Liver (tissue), 8 donors: ENCODE measurements at regions not wholly inside any gene's neighbourhood (a gene's known extent, or its start where the extent isn't known, plus 50 kb on each side); places are given as distances from the start of the nearest gene placed in this dataset.

Experiments
- DNase-seq: peaks from one replicate; pipeline ENCODE4 v3.0.0-alpha.2; 2017; ENCODE audit warnings: low spot score
- H3K27ac ChIP-seq, 2 donors: one replicate each; pipeline ENCODE4 v1.7.0; 2013; ENCODE audit warnings: inconsistent platforms in 2 of 2, low read length in 2 of 2, control low read depth in 1 of 2, low read depth in 1 of 2, mild to moderate bottlenecking in 1 of 2
- H3K27me3 ChIP-seq, 4 donors: one replicate each; pipeline versions ENCODE4 v1.6.1 to v1.7.0; 2013; ENCODE audit warnings: low read length in 3 of 4, inconsistent platforms in 1 of 4, mild to moderate bottlenecking in 1 of 4, moderate library complexity in 1 of 4; ENCODE audit not compliant: control insufficient read depth in 4 of 4, insufficient read depth in 4 of 4
- H3K36me3 ChIP-seq, 4 donors: one replicate each; pipeline versions ENCODE4 v1.6.1 to v1.7.0; 2013; ENCODE audit warnings: low read length in 3 of 4, mild to moderate bottlenecking in 3 of 4, low read depth in 1 of 4, moderate library complexity in 1 of 4; ENCODE audit not compliant: control insufficient read depth in 4 of 4, insufficient read depth in 3 of 4
- H3K4me1 ChIP-seq, 4 donors: one replicate each; pipeline versions ENCODE4 v1.6.1 to v1.7.0; 2013; ENCODE audit warnings: low read length in 3 of 4, mild to moderate bottlenecking in 3 of 4, moderate library complexity in 1 of 4; ENCODE audit not compliant: control insufficient read depth in 4 of 4, insufficient read depth in 4 of 4
- H3K4me3 ChIP-seq, 3 donors: one replicate each; pipeline versions ENCODE4 v1.6.1 to v1.7.0; 2013; ENCODE audit warnings: low read length in 3 of 3, control low read depth in 1 of 3, low read depth in 1 of 3, mild to moderate bottlenecking in 1 of 3
- H3K9ac ChIP-seq, 2 donors: one replicate each; pipeline ENCODE4 v1.7.0; 2013; ENCODE audit warnings: low read length in 2 of 2, mild to moderate bottlenecking in 2 of 2, moderate library complexity in 2 of 2, control low read depth in 1 of 2, low read depth in 1 of 2
- H3K9me3 ChIP-seq, 4 donors: one replicate each; pipeline versions ENCODE4 v1.6.1 to v1.7.0; 2013; ENCODE audit warnings: low read length in 3 of 4; ENCODE audit not compliant: control insufficient read depth in 4 of 4
- ATF3 ChIP-seq: IDR thresholded peaks from 2 replicates; pipeline ENCODE4 v1.6.1; 2016; ENCODE audit warnings: antibody characterized with exemption
- EGR1 ChIP-seq, 2 donors: IDR thresholded peaks; 2 replicates each; pipeline ENCODE4 v1.6.1; 2016 to 2018; ENCODE audit warnings: antibody characterized with exemption in 2 of 2, low read depth in 2 of 2
- FOXA1 ChIP-seq: IDR thresholded peaks from 2 replicates; pipeline ENCODE4 v1.6.1; 2016; ENCODE audit warnings: antibody characterized with exemption
- FOXA2 ChIP-seq: IDR thresholded peaks from 2 replicates; pipeline ENCODE4 v1.6.1; 2016; ENCODE audit warnings: antibody characterized with exemption
- GABPA ChIP-seq, 2 donors: IDR thresholded peaks in 1 of 2; conservative IDR thresholded peaks in 1 of 2; 2 replicates each; pipeline ENCODE4 v1.6.1; 2016; ENCODE audit warnings: antibody characterized with exemption in 2 of 2, mild to moderate bottlenecking in 1 of 2, moderate library complexity in 1 of 2
- HNF4A ChIP-seq, 2 donors: conservative IDR thresholded peaks; 2 replicates each; pipeline ENCODE4 v1.6.1; 2016; ENCODE audit warnings: antibody characterized with exemption in 2 of 2, mild to moderate bottlenecking in 2 of 2
- HNF4G ChIP-seq: IDR thresholded peaks from 2 replicates; pipeline ENCODE4 v1.6.1; 2016; ENCODE audit warnings: antibody characterized with exemption
- JUND ChIP-seq, 2 donors: IDR thresholded peaks; 2 replicates each; pipeline ENCODE4 v1.6.1; 2016; ENCODE audit warnings: antibody characterized with exemption in 2 of 2
- NR2F2 ChIP-seq: IDR thresholded peaks from 2 replicates; pipeline ENCODE4 v1.6.1; 2016; ENCODE audit warnings: antibody characterized with exemption
- RAD21 ChIP-seq, 2 donors: IDR thresholded peaks; 2 replicates each; pipeline ENCODE4 v1.6.1; 2016; ENCODE audit warnings: antibody characterized with exemption in 2 of 2, mild to moderate bottlenecking in 2 of 2
- REST ChIP-seq: IDR thresholded peaks from 2 replicates; pipeline ENCODE4 v1.6.1; 2016; ENCODE audit warnings: antibody characterized with exemption, mild to moderate bottlenecking
- RXRA ChIP-seq, 2 donors: IDR thresholded peaks; 2 replicates each; pipeline ENCODE4 v1.6.1; 2017 to 2018; ENCODE audit warnings: antibody characterized with exemption in 2 of 2, mild to moderate bottlenecking in 1 of 2
- SP1 ChIP-seq: IDR thresholded peaks from 2 replicates; pipeline ENCODE4 v1.6.1; 2018; ENCODE audit warnings: antibody characterized with exemption, mild to moderate bottlenecking
- TAF1 ChIP-seq: conservative IDR thresholded peaks from 2 replicates; pipeline ENCODE4 v1.6.1; 2016; ENCODE audit warnings: antibody characterized with exemption, mild to moderate bottlenecking
- YY1 ChIP-seq: IDR thresholded peaks from 2 replicates; pipeline ENCODE4 v1.6.1; 2016; ENCODE audit warnings: antibody characterized with exemption, mild to moderate bottlenecking
- ZBTB33 ChIP-seq: IDR thresholded peaks from 2 replicates; pipeline ENCODE4 v1.6.1; 2016; ENCODE audit warnings: antibody characterized with exemption
- WGBS: extraction: QIAGEN DNeasy Blood & Tissue Kit; methylation state at CpG from one replicate; pipeline ENCODE4 v1.1.7; 2013; 5-methylcytosine and 5-hydroxymethylcytosine counted together
- TF ChIP-seq, protein P1 (sequence below): IDR thresholded peaks from 2 replicates; pipeline ENCODE4 v1.6.1; 2016; ENCODE audit warnings: antibody characterized with exemption
- TF ChIP-seq, protein P2 (sequence below): fragments of 150-350 bp; IDR thresholded peaks from 2 replicates; pipeline ENCODE4 v1.5.1; 2017; ENCODE audit warnings: improper control_type of control experiment, low read depth, low read length; ENCODE audit not compliant: missing input control
- donor health status: healthy.
- donor health status: healthy.
- donor health status: healthy.
- donor health status: healthy.
- donor health status: healthy.

DNA sequence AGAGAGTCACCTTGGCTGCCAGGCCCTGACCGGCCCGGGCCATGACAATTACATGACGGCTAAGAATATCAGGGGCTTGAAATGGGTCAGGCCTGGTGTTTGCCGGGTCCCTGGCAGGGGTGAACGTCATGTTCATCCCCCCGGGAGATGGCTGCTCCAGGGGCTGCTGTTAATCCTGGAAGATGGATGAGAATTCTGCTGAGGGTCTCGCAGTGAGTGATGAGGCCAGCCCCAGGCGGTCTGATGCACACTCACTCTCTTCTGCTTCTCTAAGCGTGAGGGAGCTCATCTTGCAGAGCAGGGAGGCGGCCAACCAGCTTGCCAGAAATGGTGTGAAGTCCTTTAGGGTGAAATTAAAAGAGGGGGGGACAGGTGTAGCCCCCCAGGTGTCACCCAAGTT, 101.3 kb upstream of the ANO1 start:
- no peaks in the 10 kb centered on the region for H3K36me3 ChIP-seq
- no peak overlapping the region for H3K27ac ChIP-seq
- DNase-seq: no peak
- H3K9me3 ChIP-seq: no peaks in the 10 kb centered on the region
- H3K9ac ChIP-seq: no peak overlapping the region
- TF ChIP-seq EGR1 (IDR thresholded peaks at IDR 0.05; ENCODE audit: low read depth in 2 of 2) (no peak), RXRA (IDR thresholded peaks at IDR 0.05) (no peak), ATF3 (no peak), FOXA2 (no peak), SP1 (no peak), GABPA (IDR thresholded peaks at IDR 0.05 in 1 of 2, conservative IDR thresholded peaks at IDR 0.05 in 1 of 2) (no peak), REST (no peak), ZBTB33 (no peak), JUND (IDR thresholded peaks at IDR 0.05) (no peak), FOXA1 (no peak), TAF1 (no peak), NR2F2 (no peak)
- TF ChIP-seq, protein P1, sequence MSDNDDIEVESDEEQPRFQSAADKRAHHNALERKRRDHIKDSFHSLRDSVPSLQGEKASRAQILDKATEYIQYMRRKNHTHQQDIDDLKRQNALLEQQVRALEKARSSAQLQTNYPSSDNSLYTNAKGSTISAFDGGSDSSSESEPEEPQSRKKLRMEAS: no peak
- 94% methylated on average over 10 of the region's 10 CpGs for WGBS
- peaks cover 6 to 48% (median 27%) of the 10 kb centered on the region in 4 donors for H3K4me1 ChIP-seq
- no peaks in the 10 kb centered on the region for H3K27me3 ChIP-seq
- no peak overlapping the region for H3K4me3 ChIP-seq

GRCh38 chr11:69977951-69978350, 100.2 kb upstream of the ANO1 start:
- Histone ChIP-seq H3K36me3 (no peaks in the 10 kb centered on the region), H3K9ac (no peak overlapping the region), H3K4me3 (no peak overlapping the region), H3K9me3 (no peaks in the 10 kb centered on the region), H3K27ac (no peak overlapping the region), H3K4me1 (peaks cover 6 to 49% (median 36%) of the 10 kb centered on the region in 4 donors), H3K27me3 (no peaks in the 10 kb centered on the region)
- no peak for DNase-seq
- 91% methylated on average over 12 of the region's 12 CpGs for WGBS
- TF ChIP-seq FOXA1 (no peak), HNF4G (no peak), ATF3 (no peak), NR2F2 (no peak), REST (no peak), FOXA2 (no peak), RXRA (IDR thresholded peaks at IDR 0.05) (no peak), ZBTB33 (no peak), JUND (IDR thresholded peaks at IDR 0.05) (no peak), TAF1 (no peak), YY1 (no peak), HNF4A (conservative IDR thresholded peaks at IDR 0.05) (no peak), RAD21 (IDR thresholded peaks at IDR 0.05) (no peak)
- TF ChIP-seq, protein P1: no peak
- TF ChIP-seq, protein P2, sequence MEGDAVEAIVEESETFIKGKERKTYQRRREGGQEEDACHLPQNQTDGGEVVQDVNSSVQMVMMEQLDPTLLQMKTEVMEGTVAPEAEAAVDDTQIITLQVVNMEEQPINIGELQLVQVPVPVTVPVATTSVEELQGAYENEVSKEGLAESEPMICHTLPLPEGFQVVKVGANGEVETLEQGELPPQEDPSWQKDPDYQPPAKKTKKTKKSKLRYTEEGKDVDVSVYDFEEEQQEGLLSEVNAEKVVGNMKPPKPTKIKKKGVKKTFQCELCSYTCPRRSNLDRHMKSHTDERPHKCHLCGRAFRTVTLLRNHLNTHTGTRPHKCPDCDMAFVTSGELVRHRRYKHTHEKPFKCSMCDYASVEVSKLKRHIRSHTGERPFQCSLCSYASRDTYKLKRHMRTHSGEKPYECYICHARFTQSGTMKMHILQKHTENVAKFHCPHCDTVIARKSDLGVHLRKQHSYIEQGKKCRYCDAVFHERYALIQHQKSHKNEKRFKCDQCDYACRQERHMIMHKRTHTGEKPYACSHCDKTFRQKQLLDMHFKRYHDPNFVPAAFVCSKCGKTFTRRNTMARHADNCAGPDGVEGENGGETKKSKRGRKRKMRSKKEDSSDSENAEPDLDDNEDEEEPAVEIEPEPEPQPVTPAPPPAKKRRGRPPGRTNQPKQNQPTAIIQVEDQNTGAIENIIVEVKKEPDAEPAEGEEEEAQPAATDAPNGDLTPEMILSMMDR: no peak
